Stimulated activated naive CD8-positive, alpha-beta T cell treated with anti-CD3 and anti-CD28 coated beads, Interleukin-15, Interleukin-2, amounts not matched to agents 100 ng/mL and 50 ng/mL, for 24 hours (primary cell): ENCODE measurements at regions not wholly inside any gene's neighbourhood (a gene's known extent, or its start where the extent isn't known, plus 50 kb on each side); places are given as distances from the start of the nearest gene placed in this dataset.

ENCODE experiments used
- H3K27ac Mint-ChIP-seq: one replicate; pipeline ENCODE4 v1.8.0; 2021; ENCODE audit warnings: mild to moderate bottlenecking, mixed read lengths
- H3K27me3 Mint-ChIP-seq: one replicate; pipeline ENCODE4 v1.8.0; 2021; ENCODE audit warnings: mixed read lengths
- H3K36me3 Mint-ChIP-seq: one replicate; pipeline ENCODE4 v1.8.0; 2021; ENCODE audit warnings: low read depth, mixed read lengths
- H3K4me1 Mint-ChIP-seq: one replicate; pipeline ENCODE4 v1.8.0; 2021; ENCODE audit warnings: low read depth, mixed read lengths
- H3K4me3 Mint-ChIP-seq: one replicate; pipeline ENCODE4 v1.8.0; 2021; ENCODE audit warnings: mild to moderate bottlenecking, mixed read lengths
- H3K9me3 Mint-ChIP-seq: one replicate; pipeline ENCODE4 v1.8.0; 2021; ENCODE audit warnings: mixed read lengths

DNA sequence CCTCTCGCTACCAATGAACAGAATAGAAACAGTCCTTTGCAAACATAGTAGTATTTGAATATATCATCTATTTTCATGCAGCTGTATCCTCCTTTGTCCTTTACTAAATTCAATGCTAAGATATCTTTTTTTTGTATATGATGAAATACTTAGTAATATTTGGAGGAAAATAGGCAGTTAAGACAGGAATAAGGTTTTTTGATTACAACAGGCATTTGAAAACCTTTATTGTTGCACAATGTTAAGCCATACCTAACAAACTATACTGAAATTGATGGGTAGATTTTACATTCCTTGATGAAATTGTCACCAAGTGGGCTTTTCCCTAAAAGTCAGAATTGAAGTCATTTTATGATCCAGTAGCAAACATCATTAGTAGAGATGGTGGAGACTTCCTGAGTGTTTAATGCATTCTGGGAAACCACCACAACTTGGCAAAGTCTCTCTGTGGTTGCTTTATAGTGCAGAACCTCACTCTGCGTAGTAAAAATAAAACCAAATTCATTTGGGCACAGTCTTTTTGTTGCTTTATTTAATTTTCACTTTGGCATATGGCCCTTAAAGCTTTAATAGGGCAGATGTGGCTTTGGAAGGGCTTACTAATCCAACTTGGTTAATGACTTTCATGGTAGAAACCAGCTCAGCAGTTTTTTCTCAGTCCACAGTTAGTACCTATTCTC is 216.0 kb downstream of the DIPK2A start:
- no peak overlapping the region for H3K4me3 Mint-ChIP-seq
- H3K4me1 Mint-ChIP-seq, result peaks cover 14% of the 10 kb centered on the region
- no peak overlapping the region for H3K27ac Mint-ChIP-seq
- H3K9me3 Mint-ChIP-seq, result peaks cover 12% of the 10 kb centered on the region
- H3K36me3 Mint-ChIP-seq, result no peaks in the 10 kb centered on the region
- no peaks in the 10 kb centered on the region for H3K27me3 Mint-ChIP-seq

DNA sequence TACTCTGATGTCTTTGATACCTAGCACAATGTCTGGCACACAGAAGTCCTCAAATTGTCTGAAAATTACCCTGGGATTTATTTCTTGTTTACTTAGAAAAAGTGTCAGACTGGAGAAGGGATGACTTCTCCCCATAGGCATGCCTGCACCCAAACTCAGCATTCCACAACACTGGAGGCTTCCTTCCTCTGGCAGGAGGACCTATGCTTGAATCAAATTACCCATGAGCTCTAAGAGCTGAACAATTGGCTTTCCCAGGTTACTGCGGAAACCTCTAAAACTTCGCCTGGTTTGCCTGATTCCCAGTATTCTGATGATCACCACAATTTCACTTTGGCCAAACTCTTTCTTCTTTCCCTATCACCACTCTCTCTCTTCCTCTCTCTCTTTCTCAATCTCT is 217.4 kb downstream of the DIPK2A start:
- Mint-ChIP-seq H3K27me3 (no peaks in the 10 kb centered on the region), H3K9me3 (peaks cover 12% of the 10 kb centered on the region), H3K4me3 (no peak overlapping the region), H3K36me3 (no peaks in the 10 kb centered on the region), H3K4me1 (peaks cover 14% of the 10 kb centered on the region), H3K27ac (no peak overlapping the region)

DNA sequence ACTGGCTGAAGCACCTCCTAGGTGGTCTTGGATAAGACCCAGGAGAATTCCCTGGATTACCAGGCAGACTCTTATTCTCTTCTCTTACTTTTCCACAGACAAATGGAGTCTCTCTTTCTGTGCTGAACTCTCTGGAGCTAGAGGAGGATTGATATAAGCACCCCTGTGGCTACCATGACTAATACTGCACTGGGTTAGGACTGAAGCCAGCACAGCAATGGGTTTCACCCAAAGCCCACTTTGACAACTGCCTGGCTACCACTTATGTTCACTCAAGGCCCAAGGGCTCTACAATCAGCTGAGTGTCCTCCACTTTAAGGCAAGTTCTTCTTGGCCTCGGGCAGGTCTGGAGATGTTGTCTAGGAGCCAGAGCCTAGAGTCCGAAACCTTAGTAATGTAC is 225.5 kb downstream of the DIPK2A start:
- Mint-ChIP-seq H3K9me3 (peaks cover 12% of the 10 kb centered on the region), H3K27ac (no peak overlapping the region), H3K4me1 (no peaks in the 10 kb centered on the region), H3K27me3 (peaks cover 3% of the 10 kb centered on the region), H3K36me3 (peaks cover 7% of the 10 kb centered on the region), H3K4me3 (no peak overlapping the region)

DNA sequence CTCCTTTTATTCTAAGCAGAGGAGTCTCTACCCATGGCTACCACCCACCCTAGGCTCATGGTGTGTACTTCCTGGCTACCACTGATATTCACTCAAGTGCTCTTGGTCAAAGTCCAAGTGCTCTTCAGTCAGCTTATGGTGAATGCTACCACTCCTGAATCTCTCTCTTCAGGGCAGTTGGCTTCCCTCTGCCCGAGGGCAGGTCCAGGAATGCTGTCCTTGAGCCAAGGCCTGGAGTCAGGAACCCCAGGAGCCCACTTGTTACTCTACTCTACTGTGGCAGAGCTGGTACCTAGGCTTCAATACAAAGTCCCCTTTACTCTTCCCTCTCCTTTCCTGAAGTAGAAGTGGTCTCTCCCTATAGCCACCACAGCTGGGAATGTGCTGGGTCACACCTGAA is 226.0 kb downstream of the DIPK2A start:
- H3K36me3 Mint-ChIP-seq, result peaks cover 7% of the 10 kb centered on the region
- H3K9me3 Mint-ChIP-seq, result peaks cover 12% of the 10 kb centered on the region
- no peak overlapping the region for H3K27ac Mint-ChIP-seq
- peaks cover 3% of the 10 kb centered on the region for H3K27me3 Mint-ChIP-seq
- H3K4me1 Mint-ChIP-seq, result no peaks in the 10 kb centered on the region
- no peak overlapping the region for H3K4me3 Mint-ChIP-seq

DNA sequence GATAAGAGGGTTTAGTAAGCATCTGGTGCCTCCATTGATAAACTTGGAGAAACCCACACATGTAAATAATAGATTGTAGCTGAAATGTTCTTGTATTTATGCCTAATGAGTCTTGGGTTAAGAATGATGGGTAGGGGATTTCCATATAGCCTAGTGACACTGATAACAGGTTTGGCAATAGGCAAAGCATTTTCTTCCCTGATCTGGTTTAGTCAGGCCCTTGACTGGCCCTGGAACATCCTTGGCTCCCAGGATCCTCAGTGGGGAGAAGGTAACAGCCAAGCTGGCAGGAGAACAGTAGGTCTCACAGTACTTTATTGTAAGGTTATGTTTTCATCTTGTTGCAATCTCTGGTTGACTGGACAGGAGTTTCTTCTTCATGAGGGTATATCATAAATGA is 228.4 kb downstream of the DIPK2A start:
- no peak overlapping the region for H3K27ac Mint-ChIP-seq
- H3K9me3 Mint-ChIP-seq, result peaks cover 8% of the 10 kb centered on the region
- H3K27me3 Mint-ChIP-seq, result peaks cover 3% of the 10 kb centered on the region
- peaks cover 2% of the 10 kb centered on the region for H3K36me3 Mint-ChIP-seq
- no peaks in the 10 kb centered on the region for H3K4me1 Mint-ChIP-seq
- H3K4me3 Mint-ChIP-seq, result no peak overlapping the region

DNA sequence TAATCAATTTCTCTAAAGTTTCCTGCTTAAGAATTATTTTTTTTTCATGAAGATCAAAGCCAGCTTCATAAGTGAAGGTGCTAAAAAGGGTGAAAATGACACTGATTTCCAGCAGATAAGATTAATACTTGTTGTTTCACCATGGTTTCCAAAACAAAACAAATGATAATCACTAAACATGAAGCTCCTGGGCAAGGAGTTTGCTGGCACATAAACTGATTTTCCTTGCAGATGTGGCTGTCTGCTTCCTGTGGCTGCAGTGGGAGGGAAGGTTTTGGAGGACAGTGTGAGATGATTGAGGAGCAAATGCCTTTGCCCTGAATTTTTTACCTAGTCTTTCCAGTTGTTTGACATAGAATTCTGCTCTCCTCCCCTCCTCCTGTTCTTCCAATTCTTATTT is 228.8 kb downstream of the DIPK2A start:
- H3K36me3 Mint-ChIP-seq, result no peaks in the 10 kb centered on the region
- H3K27ac Mint-ChIP-seq, result no peak overlapping the region
- H3K27me3 Mint-ChIP-seq, result peaks cover 3% of the 10 kb centered on the region
- H3K9me3 Mint-ChIP-seq, result peaks cover 6% of the 10 kb centered on the region
- H3K4me3 Mint-ChIP-seq, result no peak overlapping the region
- H3K4me1 Mint-ChIP-seq, result no peaks in the 10 kb centered on the region

DNA sequence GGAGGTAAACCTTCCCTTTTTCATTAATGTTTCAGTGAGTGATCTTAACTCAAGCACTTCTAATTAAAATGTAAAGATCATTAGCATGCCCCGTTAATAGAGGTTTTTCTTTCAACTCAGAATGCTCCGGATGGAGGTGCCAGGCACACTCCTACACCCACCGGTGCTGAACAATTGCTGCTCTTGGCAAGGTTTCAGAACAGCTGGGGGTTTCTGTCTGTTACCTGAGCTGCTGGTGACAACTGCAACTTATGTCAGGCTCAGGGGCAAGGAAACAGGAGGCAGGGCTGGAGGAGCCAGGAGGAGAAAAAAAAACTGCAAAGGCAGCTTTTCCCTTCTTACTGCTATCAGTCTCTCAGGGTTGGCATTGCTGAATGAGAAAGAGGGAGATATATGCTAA is 250.1 kb downstream of the DIPK2A start:
- Mint-ChIP-seq H3K27me3 (peaks cover 4% of the 10 kb centered on the region), H3K4me3 (no peak overlapping the region), H3K9me3 (no peaks in the 10 kb centered on the region), H3K36me3 (no peaks in the 10 kb centered on the region), H3K27ac (no peak overlapping the region), H3K4me1 (no peaks in the 10 kb centered on the region)

DNA sequence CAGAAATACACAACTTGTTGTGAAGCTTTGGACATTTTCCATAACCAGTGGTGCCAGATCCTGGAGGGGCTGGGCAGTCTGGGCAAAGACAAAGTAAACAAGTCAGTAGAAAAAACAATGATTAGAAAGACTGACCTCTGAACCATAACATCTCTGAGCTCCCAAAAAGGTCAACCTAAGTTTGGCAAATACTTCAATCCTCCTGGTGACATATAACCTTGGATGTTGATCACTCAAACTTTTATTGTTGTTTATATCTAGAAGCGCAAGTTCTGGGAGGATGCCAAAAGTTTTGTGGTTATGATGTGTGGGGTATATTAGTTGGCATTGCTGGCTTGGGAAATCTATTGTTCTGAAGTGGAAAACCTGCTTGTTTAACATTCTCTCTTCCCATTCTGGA is 257.7 kb downstream of the DIPK2A start:
- H3K36me3 Mint-ChIP-seq, result no peaks in the 10 kb centered on the region
- H3K27me3 Mint-ChIP-seq, result peaks cover 4% of the 10 kb centered on the region
- no peak overlapping the region for H3K4me3 Mint-ChIP-seq
- no peak overlapping the region for H3K27ac Mint-ChIP-seq
- peaks cover 4% of the 10 kb centered on the region for H3K9me3 Mint-ChIP-seq
- no peaks in the 10 kb centered on the region for H3K4me1 Mint-ChIP-seq

DNA sequence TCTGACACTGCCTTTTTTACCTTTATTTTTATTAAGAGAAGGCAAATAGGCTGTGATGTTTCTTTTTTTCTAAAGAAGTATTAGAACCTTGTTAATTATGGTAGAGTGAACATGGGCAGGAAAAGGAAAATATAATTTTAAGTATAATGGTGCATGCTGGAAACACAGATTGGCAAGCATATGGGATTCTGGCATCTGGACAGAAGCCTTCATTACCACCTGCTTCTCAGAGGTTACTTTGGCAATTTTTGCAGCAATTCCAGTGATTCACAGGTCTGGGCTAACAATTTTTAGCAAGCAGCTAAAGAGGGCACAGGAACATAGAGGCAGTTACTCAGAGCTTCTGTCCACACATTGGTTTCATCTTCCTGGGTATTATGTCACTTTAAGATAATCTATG is 258.3 kb downstream of the DIPK2A start:
- Mint-ChIP-seq H3K36me3 (no peaks in the 10 kb centered on the region), H3K9me3 (peaks cover 4% of the 10 kb centered on the region), H3K4me3 (no peak overlapping the region), H3K4me1 (no peaks in the 10 kb centered on the region), H3K27me3 (peaks cover 4% of the 10 kb centered on the region), H3K27ac (no peak overlapping the region)

DNA sequence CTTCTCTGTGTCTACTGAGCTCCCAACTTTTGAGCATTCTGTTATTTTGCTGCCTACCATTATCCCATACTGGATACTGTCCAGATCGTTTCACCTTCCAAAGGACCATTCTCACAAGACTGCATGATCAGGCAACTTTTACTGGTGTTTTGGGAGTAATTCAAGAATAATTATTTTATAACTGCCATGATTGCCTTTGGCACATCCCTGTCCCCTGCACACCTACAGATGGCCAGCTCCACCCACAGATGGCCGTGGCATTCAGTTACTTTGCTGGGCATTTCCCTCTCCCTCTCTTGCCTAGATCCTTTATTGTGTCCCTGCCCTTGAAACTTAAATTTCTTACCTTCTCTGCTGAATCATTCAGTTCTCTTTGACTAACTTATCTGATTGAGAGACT is 263.9 kb downstream of the DIPK2A start:
- Mint-ChIP-seq H3K27me3 (peaks cover 9% of the 10 kb centered on the region), H3K9me3 (no peaks in the 10 kb centered on the region), H3K36me3 (no peaks in the 10 kb centered on the region), H3K27ac (no peak overlapping the region), H3K4me1 (no peaks in the 10 kb centered on the region), H3K4me3 (no peak overlapping the region)

DNA sequence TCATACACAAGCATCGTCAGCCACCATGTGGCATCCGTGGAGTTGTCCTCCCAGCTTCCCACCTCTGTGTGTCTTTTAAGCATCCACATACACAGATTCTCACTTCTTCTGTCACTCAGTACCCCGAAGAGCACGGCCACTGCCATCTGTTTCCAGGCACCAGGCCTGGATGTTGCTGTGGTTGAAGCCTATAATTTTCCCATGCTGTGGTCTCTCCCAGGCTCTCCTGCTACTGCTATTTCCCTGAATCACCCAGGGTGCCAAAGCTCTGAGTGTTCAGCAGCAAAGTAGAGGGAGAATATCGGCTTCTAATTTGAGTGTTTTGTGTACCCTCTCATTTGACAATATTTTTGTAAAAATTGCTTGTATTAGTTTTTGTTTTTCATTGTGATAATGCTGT is 265.7 kb downstream of the DIPK2A start:
- Mint-ChIP-seq H3K27ac (no peak overlapping the region), H3K4me1 (no peaks in the 10 kb centered on the region), H3K9me3 (no peaks in the 10 kb centered on the region), H3K36me3 (no peaks in the 10 kb centered on the region), H3K4me3 (no peak overlapping the region), H3K27me3 (peaks cover 9% of the 10 kb centered on the region)

DNA sequence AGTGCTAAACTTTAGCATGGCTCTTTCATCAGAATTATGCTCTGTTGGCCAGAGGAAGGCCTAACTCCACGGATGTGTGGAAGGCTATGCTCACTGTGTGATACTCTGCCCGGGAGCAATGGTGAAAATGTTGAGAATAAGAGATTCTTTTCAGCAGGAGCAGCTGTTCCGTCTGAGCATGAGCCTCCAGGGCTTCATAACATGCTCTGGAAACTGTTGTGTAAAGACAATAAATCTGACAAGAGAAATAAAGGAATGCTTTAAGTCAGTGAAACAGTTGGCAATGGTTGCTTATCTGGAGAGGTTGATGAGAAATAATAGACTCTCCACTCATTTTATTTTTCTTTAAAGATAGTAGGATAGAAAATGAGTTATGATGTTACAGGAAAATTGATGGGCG is 269.8 kb downstream of the DIPK2A start:
- H3K27me3 Mint-ChIP-seq, result no peaks in the 10 kb centered on the region
- H3K27ac Mint-ChIP-seq, result no peak overlapping the region
- H3K4me3 Mint-ChIP-seq, result no peak overlapping the region
- H3K9me3 Mint-ChIP-seq, result no peaks in the 10 kb centered on the region
- H3K4me1 Mint-ChIP-seq, result no peaks in the 10 kb centered on the region
- no peaks in the 10 kb centered on the region for H3K36me3 Mint-ChIP-seq

DNA sequence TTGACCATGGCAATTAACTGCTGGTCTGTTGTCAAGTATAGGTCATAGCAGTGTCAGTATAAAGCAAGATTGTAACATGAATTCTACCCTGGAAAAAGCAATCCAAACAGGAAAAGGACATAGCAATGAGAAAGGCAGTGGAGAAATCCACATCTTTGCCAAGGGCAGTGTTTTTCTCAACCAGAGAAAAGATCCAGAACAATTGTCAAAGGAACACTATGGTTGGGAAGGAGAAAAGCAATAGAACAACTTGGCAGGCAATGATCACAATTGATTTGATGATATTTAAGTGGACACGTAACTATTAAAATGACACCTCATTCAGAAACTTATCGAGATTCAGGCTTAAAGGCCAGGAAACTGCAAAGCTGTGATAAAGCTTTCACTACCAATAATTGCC is 271.1 kb downstream of the DIPK2A start:
- no peaks in the 10 kb centered on the region for H3K9me3 Mint-ChIP-seq
- no peak overlapping the region for H3K4me3 Mint-ChIP-seq
- no peak overlapping the region for H3K27ac Mint-ChIP-seq
- H3K36me3 Mint-ChIP-seq, result no peaks in the 10 kb centered on the region
- no peaks in the 10 kb centered on the region for H3K4me1 Mint-ChIP-seq
- no peaks in the 10 kb centered on the region for H3K27me3 Mint-ChIP-seq

DNA sequence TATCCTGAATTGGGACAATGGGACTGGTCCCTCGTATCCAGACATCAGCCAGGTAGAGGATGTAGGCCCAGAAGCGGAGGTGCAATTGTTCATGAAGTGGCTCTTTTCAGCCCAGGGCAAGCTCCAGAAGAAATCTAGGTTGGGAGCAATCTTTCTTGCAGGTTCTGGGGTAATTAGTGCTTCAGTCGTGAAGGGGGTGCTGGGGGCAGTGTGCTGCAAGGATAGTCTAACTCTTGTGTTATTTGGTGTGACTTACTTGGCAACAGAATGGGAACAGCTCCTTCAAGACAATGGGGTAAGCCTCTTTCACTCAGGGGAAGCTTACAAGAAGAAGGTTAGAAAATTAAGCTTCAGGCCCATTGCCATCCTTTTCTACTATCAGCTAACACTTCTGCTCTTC is 273.0 kb downstream of the DIPK2A start:
- peaks cover 4% of the 10 kb centered on the region for H3K9me3 Mint-ChIP-seq
- no peak overlapping the region for H3K27ac Mint-ChIP-seq
- H3K4me3 Mint-ChIP-seq, result no peak overlapping the region
- no peaks in the 10 kb centered on the region for H3K27me3 Mint-ChIP-seq
- no peaks in the 10 kb centered on the region for H3K36me3 Mint-ChIP-seq
- no peaks in the 10 kb centered on the region for H3K4me1 Mint-ChIP-seq

DNA sequence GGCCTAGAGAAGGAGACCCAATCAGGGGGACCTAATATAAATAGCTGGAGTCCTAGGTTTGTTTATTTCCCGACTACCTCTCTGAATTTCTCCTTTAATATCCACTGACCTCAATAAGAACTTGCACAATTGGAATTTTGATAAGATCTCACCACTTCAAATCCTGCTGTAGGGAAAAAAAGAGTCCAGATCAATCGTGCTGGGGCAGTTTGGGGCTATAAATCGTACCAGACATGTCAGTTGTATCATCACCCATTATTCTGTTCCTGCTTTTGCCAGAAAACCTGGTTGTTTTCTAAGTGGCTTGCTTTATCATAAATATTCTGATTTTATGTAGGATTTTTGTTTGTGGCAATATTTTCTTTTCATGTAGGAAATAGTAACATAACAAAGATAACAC is 281.3 kb downstream of the DIPK2A start:
- Mint-ChIP-seq H3K36me3 (no peaks in the 10 kb centered on the region), H3K4me1 (no peaks in the 10 kb centered on the region), H3K27ac (no peak overlapping the region), H3K4me3 (no peak overlapping the region), H3K27me3 (peaks cover 16% of the 10 kb centered on the region), H3K9me3 (peaks cover 4% of the 10 kb centered on the region)

DNA sequence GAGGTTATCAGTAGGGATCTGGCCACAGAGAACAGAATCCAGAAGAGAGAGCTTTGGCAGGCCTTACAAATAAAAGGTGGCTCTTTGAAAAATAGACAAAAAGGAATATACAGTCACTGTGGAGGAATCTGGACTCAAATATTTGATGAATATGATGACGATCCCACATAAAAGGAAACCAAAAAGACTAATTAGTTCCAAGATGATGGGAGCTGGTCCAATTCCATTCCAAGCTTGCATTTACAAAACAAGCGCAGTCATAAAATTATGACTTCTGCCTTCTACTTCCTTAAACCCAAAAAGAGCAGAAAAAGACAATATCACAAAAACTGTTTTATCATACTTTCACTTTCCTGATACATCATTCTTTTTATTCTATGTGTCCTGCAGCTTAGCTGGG is 285.8 kb downstream of the DIPK2A start:
- Mint-ChIP-seq H3K27ac (no peak overlapping the region), H3K9me3 (no peaks in the 10 kb centered on the region), H3K36me3 (no peaks in the 10 kb centered on the region), H3K4me1 (no peaks in the 10 kb centered on the region), H3K27me3 (peaks cover 19% of the 10 kb centered on the region), H3K4me3 (no peak overlapping the region)
